ENCODE measurements at regions not wholly inside any gene's neighbourhood (a gene's known extent, or its start where the extent isn't known, plus 50 kb on each side); places are given as distances from the start of the nearest gene placed in this dataset.

DNA sequence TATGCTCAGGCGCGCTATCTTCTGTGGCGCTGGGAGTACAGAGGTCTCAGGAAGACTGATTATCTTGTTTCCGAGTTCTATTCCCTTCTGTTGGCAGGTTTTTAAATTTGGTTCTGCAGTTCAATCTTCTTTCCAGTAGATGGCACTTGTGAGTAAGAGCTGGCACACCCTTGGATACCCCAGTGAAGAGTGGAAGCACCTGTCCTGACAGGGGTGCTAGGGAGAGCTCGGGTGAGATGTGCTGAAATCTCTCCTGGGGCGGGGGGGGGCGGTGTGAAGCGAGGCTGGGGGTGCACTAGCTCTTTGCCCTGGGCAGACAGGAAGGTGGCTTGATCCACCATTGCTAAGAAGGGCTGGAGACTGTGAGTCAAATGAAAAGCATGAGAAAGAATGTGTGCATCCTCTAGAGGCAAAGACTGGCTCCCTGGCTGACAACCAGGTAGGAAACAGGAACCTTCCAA lies 679.9 kb upstream of the CCDC179 start:
- peak; percentile 89 for TF ChIP-seq CTCF (IDR thresholded peaks at IDR 0.05)
- no peak for TF ChIP-seq ZFX (IDR thresholded peaks at IDR 0.05; ENCODE audit: borderline replicate concordance)
